Natural killer cell (primary cell): ENCODE measurements at regions not wholly inside any gene's neighbourhood (a gene's known extent, or its start where the extent isn't known, plus 50 kb on each side); places are given as distances from the start of the nearest gene placed in this dataset.

ENCODE experiments used
- ATAC-seq, 3 donors: fragments of 150-1000 bp in 2 of 3; fragments of 200-7000 bp in 1 of 3; cut with Tn5 transposase; 1 replicate in 1 of 3; 2 replicates in 2 of 3; pipeline ENCODE4 v1.10.0; 2021; ENCODE audit warnings: mild to moderate bottlenecking in 2 of 3, moderate library complexity in 2 of 3
- DNase-seq, 2 donors: peaks; one replicate each; pipeline versions ENCODE4 v3.0.0 to v3.0.0-alpha.2; 2013 to 2021; ENCODE audit warnings: mixed read lengths in 1 of 2
- H3K27ac ChIP-seq: one replicate; pipeline ENCODE4 v1.5.1; 2013; ENCODE audit warnings: mild to moderate bottlenecking, low read length
- H3K27me3 ChIP-seq: one replicate; pipeline ENCODE4 v1.6.1; 2013; ENCODE audit warnings: low read length; ENCODE audit not compliant: control insufficient read depth, insufficient read depth
- H3K36me3 ChIP-seq: one replicate; pipeline ENCODE4 v1.6.1; 2013; ENCODE audit warnings: low read length; ENCODE audit not compliant: control insufficient read depth, insufficient read depth
- H3K4me1 ChIP-seq: one replicate; pipeline ENCODE4 v1.6.1; 2013; ENCODE audit warnings: low read length; ENCODE audit not compliant: control insufficient read depth, insufficient read depth
- H3K4me3 ChIP-seq: one replicate; pipeline ENCODE4 v1.5.1; 2013; ENCODE audit warnings: low read length
- H3K9me3 ChIP-seq: one replicate; pipeline ENCODE4 v1.6.1; 2013; ENCODE audit warnings: low read length; ENCODE audit not compliant: control insufficient read depth, insufficient read depth
- H3K27ac Mint-ChIP-seq, 2 donors: one replicate each; pipeline ENCODE4 v1.8.0; 2022; ENCODE audit warnings: mild to moderate bottlenecking in 2 of 2, mixed read lengths in 2 of 2, moderate library complexity in 1 of 2
- H3K27me3 Mint-ChIP-seq, 2 donors: one replicate each; pipeline ENCODE4 v1.8.0; 2022; ENCODE audit warnings: low read depth in 2 of 2, mixed read lengths in 2 of 2
- H3K36me3 Mint-ChIP-seq: one replicate; pipeline ENCODE4 v1.8.0; 2022; ENCODE audit warnings: mixed read lengths
- H3K4me1 Mint-ChIP-seq, 2 donors: one replicate each; pipeline ENCODE4 v1.8.0; 2022; ENCODE audit warnings: mixed read lengths in 2 of 2
- H3K4me3 Mint-ChIP-seq: one replicate; pipeline ENCODE4 v1.8.0; 2022; ENCODE audit warnings: mild to moderate bottlenecking, moderate library complexity, mixed read lengths
- H3K9me3 Mint-ChIP-seq, 2 donors: one replicate each; pipeline ENCODE4 v1.8.0; 2022; ENCODE audit warnings: mixed read lengths in 2 of 2
- CTCF ChIP-seq: fragments of 200-600 bp; IDR thresholded peaks from one replicate; pipeline ENCODE4 v1.8.0; 2022; ENCODE audit warnings: antibody characterized with exemption
- WGBS: methylation state at CpG from one replicate; pipeline ENCODE4 v1.1.7; 2013; ENCODE audit warnings: missing lambda C conversion rate; ENCODE audit not compliant: insufficient coverage; 5-methylcytosine and 5-hydroxymethylcytosine counted together
- intact Hi-C: fragments of 100-400 bp; cut with micrococcal nuclease; formaldehyde crosslinking; loops from one replicate; pipeline ENCODE4 v1.14.2; 2022

- Mint-ChIP-seq H3K4me1 (no peaks in the 10 kb centered on the region), H3K27ac (no peak overlapping the region), H3K9me3 (peaks cover 0 to 3% of the 10 kb centered on the region in 2 donors), H3K27me3 (no peaks in the 10 kb centered on the region), H3K4me3 (no peak overlapping the region), H3K36me3 (no peaks in the 10 kb centered on the region)
- no peaks in the 10 kb centered on the region for H3K36me3 ChIP-seq
- H3K27me3 ChIP-seq: no peaks in the 10 kb centered on the region
- no peak for TF ChIP-seq CTCF
- intact Hi-C loops: no loop called here
- ATAC-seq (no peak), DNase-seq (no peak)
- no peak overlapping the region for H3K4me3 ChIP-seq
- H3K9me3 ChIP-seq: peaks cover 11% of the 10 kb centered on the region
- no peak overlapping the region for H3K27ac ChIP-seq
- 91% methylated on average over 10 of the region's 10 CpGs for WGBS
- H3K4me1 ChIP-seq: no peaks in the 10 kb centered on the region
Measured at GRCh38 chr10:130769146-130770017, 542.1 kb downstream of the TCERG1L start.

GRCh38 chr10:130770018-130770630 lies 541.4 kb downstream of the TCERG1L start:
- Histone ChIP-seq H3K27me3 (no peaks in the 10 kb centered on the region), H3K9me3 (peaks cover 9% of the 10 kb centered on the region), H3K4me3 (no peak overlapping the region), H3K27ac (no peak overlapping the region), H3K36me3 (no peaks in the 10 kb centered on the region), H3K4me1 (no peaks in the 10 kb centered on the region)
- WGBS: 78% methylated on average over 13 of the region's 13 CpGs
- Mint-ChIP-seq H3K9me3 (peaks cover 0 to 3% of the 10 kb centered on the region in 2 donors), H3K27me3 (no peaks in the 10 kb centered on the region), H3K36me3 (no peaks in the 10 kb centered on the region), H3K4me1 (no peaks in the 10 kb centered on the region), H3K27ac (no peak overlapping the region), H3K4me3 (no peak overlapping the region)
- ATAC-seq: no peak
- no peak for DNase-seq
- no peak for TF ChIP-seq CTCF
- intact Hi-C loops: no loop called here

GRCh38 chr10:130771491-130771946 lies 540.0 kb downstream of the TCERG1L start:
- H3K27me3 ChIP-seq: no peaks in the 10 kb centered on the region
- ATAC-seq (no peak), DNase-seq (no peak)
- Mint-ChIP-seq H3K36me3 (no peaks in the 10 kb centered on the region), H3K9me3 (peaks cover 0 to 3% of the 10 kb centered on the region in 2 donors), H3K4me1 (no peaks in the 10 kb centered on the region), H3K27me3 (no peaks in the 10 kb centered on the region), H3K27ac (no peak overlapping the region), H3K4me3 (no peak overlapping the region)
- H3K4me1 ChIP-seq: no peaks in the 10 kb centered on the region
- H3K4me3 ChIP-seq: no peak overlapping the region
- H3K36me3 ChIP-seq: no peaks in the 10 kb centered on the region
- 72% methylated on average over 13 of the region's 13 CpGs for WGBS
- H3K27ac ChIP-seq: no peak overlapping the region
- no peak for TF ChIP-seq CTCF
- peaks cover 9% of the 10 kb centered on the region for H3K9me3 ChIP-seq
- intact Hi-C loops: no loop called here
